ENCODE measurements at regions not wholly inside any gene's neighbourhood (a gene's known extent, or its start where the extent isn't known, plus 50 kb on each side); places are given as distances from the start of the nearest gene placed in this dataset.

GRCh38 chr14:27384124-27384523 is 786.3 kb upstream of the NOVA1 start:
- no peak for DNase-seq (ENCODE audit: low read depth)

DNA sequence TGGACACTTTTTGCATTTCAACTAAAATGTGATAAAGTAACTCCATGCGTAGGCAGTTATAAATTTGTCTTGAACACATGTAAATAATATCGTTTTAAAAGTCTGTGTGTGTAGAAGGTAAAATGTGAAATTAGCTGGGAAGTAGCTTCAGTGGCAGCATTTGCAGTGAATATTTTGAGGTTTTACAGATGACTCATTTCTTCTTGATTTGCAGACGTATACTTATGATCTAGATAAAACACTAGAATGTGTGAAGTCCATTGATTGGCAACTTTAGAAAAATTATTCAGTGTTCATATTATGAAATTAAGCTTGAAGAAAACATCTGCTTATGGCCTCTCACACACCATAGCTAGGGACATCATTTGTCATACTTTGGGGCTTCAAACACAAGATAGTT is 788.6 kb upstream of the NOVA1 start:
- no peak for DNase-seq (ENCODE audit: low read depth)

- no peak for DNase-seq (ENCODE audit: low read depth)
These were observed 789.6 kb upstream of the NOVA1 start for GRCh38 chr14:27387463-27387862.

GRCh38 chr14:27389402-27389801 is 791.6 kb upstream of the NOVA1 start:
- DNase-seq (ENCODE audit: low read depth), result no peak

- DNase-seq (ENCODE audit: low read depth), result no peak
These were observed 792.3 kb upstream of the NOVA1 start for GRCh38 chr14:27390155-27390554.

DNA sequence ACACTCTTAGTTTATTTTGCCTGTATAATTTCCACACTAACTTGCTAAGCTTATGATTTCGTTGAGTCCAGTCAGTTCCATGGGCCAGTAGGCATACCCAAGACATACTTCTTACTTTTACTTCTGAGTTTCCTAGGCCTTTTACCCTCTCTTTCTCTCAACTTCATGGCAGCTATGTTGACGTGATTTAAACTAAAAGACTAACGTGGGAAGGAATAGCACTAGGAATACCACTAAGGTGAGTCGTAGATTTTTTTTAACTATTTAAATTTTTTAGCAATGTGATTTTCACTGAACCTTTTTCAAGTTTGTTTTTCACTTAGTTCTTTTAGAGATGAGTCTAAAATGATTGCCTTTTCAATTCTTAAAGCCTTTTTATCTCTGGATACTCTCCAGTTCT is 793.5 kb upstream of the NOVA1 start:
- no peak for DNase-seq (ENCODE audit: low read depth)

DNA sequence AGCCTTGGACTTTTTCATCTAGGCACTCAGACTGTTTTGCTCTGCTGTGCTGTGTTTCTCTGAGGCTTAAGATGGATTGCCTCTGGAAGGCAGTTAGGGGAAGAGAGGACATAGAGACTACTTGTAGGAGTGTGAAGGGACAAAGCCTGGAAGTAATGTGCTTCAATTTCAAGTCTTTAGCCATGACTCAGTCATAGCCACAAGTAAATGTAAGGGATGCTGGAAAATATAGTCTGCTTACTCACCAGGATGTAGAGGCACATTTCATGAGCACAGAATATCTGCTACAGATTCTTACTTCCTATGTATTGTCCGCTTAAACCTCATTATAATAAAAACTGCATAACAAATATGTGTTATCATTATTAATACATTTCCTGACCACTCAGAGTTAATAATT is 794.3 kb upstream of the NOVA1 start:
- DNase-seq (ENCODE audit: low read depth), result no peak

- DNase-seq (ENCODE audit: low read depth), result no peak
These were observed 812.1 kb upstream of the NOVA1 start for GRCh38 chr14:27409944-27410343.

DNA sequence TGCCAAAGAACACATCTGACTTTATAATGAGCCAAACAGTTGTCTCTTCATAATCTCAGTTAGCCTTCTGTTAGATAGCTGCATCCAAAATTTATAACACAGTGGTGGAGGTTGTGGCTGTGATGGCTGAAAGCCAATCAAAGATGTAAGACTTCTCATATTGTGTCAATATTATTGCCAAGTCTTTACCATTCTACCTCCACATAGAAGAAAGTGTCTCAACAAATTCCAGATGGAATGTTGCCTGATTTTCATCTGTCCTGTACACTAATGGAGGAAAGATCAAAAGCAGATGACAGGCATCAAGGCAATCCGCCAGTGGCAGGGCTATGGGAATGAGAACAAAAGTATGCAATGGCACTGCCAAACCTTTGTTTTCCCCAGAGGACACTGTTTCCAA is 813.1 kb upstream of the NOVA1 start:
- DNase-seq (ENCODE audit: low read depth), result no peak

DNA sequence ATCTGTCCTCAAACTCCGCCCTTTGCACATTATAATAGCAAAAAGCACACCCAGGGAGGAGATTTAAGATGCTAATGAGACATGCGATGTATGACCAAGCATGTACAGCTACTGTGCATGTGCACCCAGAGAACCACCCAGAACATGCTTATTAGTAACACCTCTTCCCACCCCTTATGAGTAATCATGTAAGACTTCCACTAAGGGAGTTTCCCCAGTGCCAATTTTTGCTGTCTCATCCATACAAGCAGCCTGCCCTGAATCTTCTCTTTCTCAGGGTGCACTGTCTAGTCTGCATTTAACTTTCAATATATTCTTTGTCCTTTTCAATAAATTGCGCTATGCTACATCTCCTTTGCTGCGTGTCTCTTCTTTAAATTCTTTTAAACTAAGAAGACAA is 830.0 kb upstream of the NOVA1 start:
- no peak for DNase-seq (ENCODE audit: low read depth)

- no peak for DNase-seq (ENCODE audit: low read depth)
These were observed 838.3 kb upstream of the NOVA1 start for GRCh38 chr14:27435923-27436670.

DNA sequence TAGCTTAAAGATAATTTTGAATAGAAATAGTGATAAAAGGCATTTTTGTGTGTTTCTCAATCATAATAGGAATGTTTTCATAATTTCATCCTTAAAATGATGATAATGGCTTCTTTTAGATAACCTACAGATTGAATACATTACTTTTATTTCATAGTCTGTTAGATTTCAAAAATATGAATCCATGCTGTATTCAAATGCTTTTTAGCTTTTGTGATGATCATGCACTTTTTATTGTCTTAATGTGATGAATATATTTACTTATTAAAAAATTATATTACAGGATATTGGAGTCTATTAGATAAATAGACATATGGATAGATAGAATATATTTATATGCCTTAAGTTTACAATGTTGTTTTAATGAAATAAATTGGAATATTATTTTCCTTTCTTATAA is 886.8 kb upstream of the NOVA1 start:
- DNase-seq (ENCODE audit: low read depth), result no peak

- no peak for DNase-seq (ENCODE audit: low read depth)
These were observed 887.4 kb upstream of the NOVA1 start for GRCh38 chr14:27485193-27485592.

DNA sequence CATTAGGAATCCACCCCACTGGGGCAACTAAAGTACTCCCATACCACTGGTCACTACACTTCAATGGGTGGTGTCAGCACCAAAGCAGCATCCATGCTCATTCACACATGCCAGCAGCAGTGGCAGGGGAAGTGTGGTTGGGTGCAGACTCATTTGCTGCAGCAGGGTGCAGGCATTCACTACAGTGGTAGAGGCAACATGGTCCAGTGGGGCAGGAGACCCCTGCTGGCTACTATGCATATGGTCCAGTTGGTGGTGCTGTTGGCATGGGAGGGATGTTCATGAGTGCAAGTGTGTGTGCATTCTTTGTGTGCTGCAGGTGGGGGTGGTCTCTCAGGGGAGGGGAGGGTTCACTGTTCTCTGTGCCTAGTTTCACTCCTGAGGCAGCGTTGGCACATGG is 908.4 kb upstream of the NOVA1 start:
- DNase-seq (ENCODE audit: low read depth), result no peak

- DNase-seq (ENCODE audit: low read depth), result no peak
These were observed 930.5 kb upstream of the NOVA1 start for GRCh38 chr14:27528328-27528727.

DNA sequence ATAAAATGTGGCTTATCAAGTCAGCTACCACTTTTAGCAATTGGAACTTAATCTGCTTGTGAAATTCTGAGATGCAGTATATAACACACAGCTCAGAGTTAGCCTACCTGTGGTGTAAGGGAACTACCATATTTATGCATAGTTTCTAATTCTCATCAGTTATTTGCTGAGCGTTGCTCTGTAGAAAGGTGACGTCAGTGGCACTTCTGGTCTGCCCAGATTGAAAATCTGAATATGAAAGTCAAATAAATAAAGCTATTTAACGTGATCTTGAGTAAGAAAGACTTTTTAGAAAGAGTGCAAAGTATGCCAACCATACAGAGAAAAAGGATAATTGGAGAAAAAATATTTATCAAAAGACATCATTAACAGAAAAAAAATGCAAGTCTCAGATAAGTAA is 938.9 kb upstream of the NOVA1 start:
- no peak for DNase-seq (ENCODE audit: low read depth)

DNA sequence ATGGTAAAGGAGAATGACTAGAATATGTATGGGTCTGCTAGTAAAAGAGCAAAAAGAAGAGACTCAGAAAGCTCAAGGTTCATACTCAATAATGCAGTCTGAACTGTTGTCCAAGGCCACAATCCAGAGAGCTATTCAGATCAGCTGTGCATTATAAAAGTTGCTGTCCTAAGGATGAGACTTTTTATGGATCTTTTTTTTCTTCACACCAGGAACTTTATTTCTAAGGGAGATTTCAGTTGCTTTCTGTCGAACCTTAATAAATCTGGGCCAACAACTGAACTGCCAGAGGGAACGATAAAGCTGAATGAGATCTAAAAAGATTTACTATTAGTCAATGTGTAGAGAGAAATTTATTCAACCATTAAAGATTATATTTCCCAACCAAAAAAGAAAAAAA is 948.3 kb upstream of the NOVA1 start:
- no peak for DNase-seq (ENCODE audit: low read depth)

- no peak for DNase-seq (ENCODE audit: low read depth)
These were observed 956.0 kb upstream of the NOVA1 start for GRCh38 chr14:27553790-27554189.

DNA sequence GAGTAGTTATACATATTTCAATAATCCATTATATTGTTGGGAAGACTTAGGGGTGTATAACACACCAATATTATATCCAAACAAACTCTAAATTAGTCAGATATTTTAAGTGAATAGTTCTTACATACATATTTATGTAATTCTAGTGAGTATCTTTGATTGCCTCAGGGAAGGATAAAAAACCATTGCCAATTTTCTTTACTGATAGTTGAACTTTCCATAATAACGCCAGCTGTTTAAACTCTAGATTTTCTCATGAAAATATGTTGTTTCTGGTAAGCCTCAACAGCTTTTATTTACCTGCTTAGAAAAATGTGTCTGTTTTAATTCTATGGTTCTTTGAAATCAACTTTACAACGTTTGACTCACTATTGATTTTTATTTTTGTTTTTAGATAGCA is 959.6 kb upstream of the NOVA1 start:
- no peak for DNase-seq (ENCODE audit: low read depth)

DNA sequence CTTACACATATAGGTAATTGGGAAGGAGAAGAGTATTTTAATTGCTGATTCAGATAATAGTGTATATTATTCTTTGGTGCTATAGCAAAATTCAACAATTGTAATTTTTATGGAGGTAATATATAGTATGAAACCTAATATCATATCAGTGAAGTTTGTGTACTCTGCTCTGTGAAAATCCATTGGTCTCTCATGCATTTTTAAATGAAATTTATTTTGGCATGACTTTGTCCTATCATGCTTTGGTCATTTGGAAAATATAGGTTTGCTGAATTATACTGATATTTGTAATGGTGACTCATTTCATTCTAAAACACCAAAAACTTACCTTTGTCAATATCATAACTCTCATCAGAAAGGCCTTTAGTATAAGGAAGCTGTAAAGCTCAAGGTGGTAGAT is 962.0 kb upstream of the NOVA1 start:
- no peak for DNase-seq (ENCODE audit: low read depth)

DNA sequence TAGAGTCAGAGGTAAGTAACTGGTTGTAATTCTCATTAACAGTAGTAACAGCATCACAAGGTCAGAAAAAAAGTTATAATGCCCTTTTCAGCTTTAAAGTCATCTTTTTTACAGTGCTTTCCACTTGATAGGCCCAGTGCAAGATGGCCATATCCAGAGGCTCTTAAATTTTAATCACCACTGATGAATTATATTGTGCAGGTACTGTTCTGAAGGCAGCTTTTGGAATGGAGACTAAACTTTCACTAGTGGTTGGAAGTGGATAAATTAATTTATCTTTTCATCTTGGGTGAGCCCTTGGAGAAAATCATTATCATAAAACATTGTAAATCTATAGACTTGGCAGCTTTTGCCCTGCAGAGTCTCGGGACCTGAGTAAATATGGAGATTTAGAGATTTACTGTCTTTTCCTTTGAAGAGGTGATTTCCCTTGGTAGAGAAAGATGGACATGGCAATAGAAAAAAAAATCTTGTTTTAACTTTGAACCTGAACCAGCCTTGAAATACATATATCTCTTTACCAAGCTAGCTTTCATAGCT is 969.1 kb upstream of the NOVA1 start:
- no peak for DNase-seq (ENCODE audit: low read depth)

DNA sequence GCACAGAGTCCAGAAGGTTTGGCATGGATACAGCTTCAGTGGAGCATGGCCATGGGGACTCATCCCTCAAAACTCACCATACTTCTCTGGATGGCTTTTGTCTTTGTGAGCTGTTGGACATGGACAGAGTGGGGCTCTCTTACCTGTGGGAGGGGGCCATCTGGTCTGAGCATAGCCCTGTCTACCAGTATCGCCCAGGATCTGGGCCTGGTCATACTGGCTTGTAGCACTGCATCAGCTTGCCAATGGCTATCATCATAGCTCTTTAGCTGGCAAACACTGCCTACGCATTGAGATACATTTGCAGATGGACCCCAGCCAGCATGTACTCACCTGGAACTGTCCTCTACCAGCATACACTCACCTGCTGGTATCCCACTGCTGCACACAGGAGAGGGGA is 975.2 kb upstream of the NOVA1 start:
- DNase-seq (ENCODE audit: low read depth), result no peak

GRCh38 chr14:27587103-27587502 is 989.3 kb upstream of the NOVA1 start:
- DNase-seq (ENCODE audit: low read depth), result no peak

DNA sequence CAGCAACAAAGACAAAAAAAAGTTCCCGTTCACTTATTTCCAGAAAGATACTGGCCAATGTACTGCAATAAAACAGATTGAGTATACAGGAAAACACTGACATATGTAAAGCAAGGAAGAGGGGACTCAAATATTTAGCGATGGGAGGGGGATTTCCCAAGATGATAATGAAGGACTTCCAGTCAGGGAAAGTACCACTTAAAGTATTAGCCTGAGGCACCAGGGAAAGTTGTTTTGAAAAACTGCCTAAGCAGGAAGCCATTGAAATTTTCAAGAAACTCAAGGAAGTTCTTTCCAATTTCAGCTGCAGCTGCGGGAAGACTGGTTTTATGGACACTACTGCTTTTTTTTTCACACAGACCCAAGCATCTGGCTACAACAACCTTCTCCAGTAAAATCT is 1007.4 kb upstream of the NOVA1 start:
- no peak for DNase-seq (ENCODE audit: low read depth)
